ENCODE measurements at regions not wholly inside any gene's neighbourhood (a gene's known extent, or its start where the extent isn't known, plus 50 kb on each side); places are given as distances from the start of the nearest gene placed in this dataset.

DNA sequence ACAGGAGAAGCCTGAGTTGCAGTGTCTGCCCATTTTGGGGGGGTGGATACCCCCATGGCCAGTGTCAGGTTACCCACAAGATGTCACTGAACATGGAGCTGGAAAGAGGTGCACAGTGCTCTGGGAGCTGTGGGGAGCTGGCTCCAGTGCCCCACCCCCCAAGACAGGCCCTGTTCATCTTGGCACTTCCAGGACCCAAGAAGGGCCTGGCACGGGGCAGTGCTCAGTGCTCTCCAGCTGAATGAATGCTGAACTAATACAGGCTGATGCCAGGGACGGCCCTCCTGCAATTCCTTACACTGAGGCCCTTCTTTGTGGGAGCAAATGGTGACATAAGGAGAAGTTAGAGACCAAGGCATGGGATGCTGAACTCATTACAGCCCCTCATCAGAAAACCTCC lies 163.4 kb upstream of the GLI2 start:
- no peaks in the 10 kb centered on the region for H4K20me1 ChIP-seq (replicated peaks; ENCODE audit: insufficient read depth)
- no peak overlapping the region for H3K4me3 Mint-ChIP-seq
- H3K4me2 ChIP-seq, result no peak overlapping the region
- H3K4me3 ChIP-seq, result no peak overlapping the region
- ATAC-seq (no peak), DNase-seq (ENCODE audit: low spot score) (no peak)
- peaks cover 23% of the 10 kb centered on the region for H3K4me1 Mint-ChIP-seq
- peaks cover 18% of the 10 kb centered on the region for H3K4me1 ChIP-seq (ENCODE audit: insufficient read depth)
- H3K27ac ChIP-seq (ENCODE audit: low read depth), result no peak overlapping the region
- no peaks in the 10 kb centered on the region for H3K9me2 ChIP-seq (ENCODE audit: insufficient read depth)
- H3K27ac Mint-ChIP-seq, result no peak overlapping the region
- H2AFZ ChIP-seq, result no peak overlapping the region
- no peaks in the 10 kb centered on the region for H3K36me3 Mint-ChIP-seq (ENCODE audit: low read depth)
- H3K36me3 ChIP-seq (ENCODE audit: insufficient read depth), result no peaks in the 10 kb centered on the region
- no peaks in the 10 kb centered on the region for H3F3A ChIP-seq (replicated peaks; ENCODE audit: low read depth)
- H3K27me3 Mint-ChIP-seq (ENCODE audit: insufficient read depth, low read depth, poor library complexity), result peaks cover 40% of the 10 kb centered on the region
- no peak for TF ChIP-seq NANOG (IDR thresholded peaks at IDR 0.05; ENCODE audit: borderline replicate concordance)
- H3K9me3 Mint-ChIP-seq, result no peaks in the 10 kb centered on the region
- peaks cover 39% of the 10 kb centered on the region for H3K27me3 ChIP-seq (ENCODE audit: insufficient read depth)
- H3K79me2 ChIP-seq (replicated peaks; ENCODE audit: insufficient read depth), result no peaks in the 10 kb centered on the region

DNA sequence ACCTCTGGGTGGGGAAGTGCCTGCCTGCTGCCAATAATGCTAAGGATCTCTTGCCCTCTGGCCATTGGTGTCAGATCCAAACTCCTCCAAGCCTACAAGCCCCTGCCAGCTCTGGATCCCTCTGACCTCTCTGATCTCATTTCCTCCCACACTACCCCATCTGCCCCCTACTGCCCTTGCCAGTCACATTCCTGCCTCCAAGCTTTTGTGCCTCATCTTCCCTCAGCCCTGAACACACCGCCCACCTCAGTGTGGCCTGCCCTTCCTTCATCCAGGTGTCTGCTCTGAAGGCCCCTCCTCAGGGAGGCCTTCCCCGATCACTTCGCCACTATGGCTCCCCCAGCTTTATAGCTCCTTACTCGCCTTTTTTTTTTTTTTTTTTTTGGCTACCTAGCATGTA lies 161.0 kb upstream of the GLI2 start:
- Mint-ChIP-seq H3K27me3 (ENCODE audit: insufficient read depth, low read depth, poor library complexity) (peaks cover 59% of the 10 kb centered on the region), H3K4me1 (peaks cover 26% of the 10 kb centered on the region)
- ATAC-seq, result no peak

More for the DNA sequence above, 161.0 kb upstream of the GLI2 start:
- Histone ChIP-seq H3K27me3 (ENCODE audit: insufficient read depth) (peaks cover 57% of the 10 kb centered on the region), H3K79me2 (replicated peaks; ENCODE audit: insufficient read depth) (no peaks in the 10 kb centered on the region), H2AFZ (no peak overlapping the region), H3F3A (replicated peaks; ENCODE audit: low read depth) (no peaks in the 10 kb centered on the region), H3K4me2 (no peak overlapping the region), H3K9me2 (ENCODE audit: insufficient read depth) (no peaks in the 10 kb centered on the region), H3K27ac (ENCODE audit: low read depth) (no peak overlapping the region), H4K20me1 (replicated peaks; ENCODE audit: insufficient read depth) (no peaks in the 10 kb centered on the region), H3K4me3 (no peak overlapping the region), H3K4me1 (ENCODE audit: insufficient read depth) (peaks cover 18% of the 10 kb centered on the region), H3K36me3 (ENCODE audit: insufficient read depth) (no peaks in the 10 kb centered on the region)
- Mint-ChIP-seq H3K27ac (no peak overlapping the region), H3K4me3 (no peak overlapping the region), H3K9me3 (no peaks in the 10 kb centered on the region), H3K36me3 (ENCODE audit: low read depth) (no peaks in the 10 kb centered on the region)
- DNase-seq (ENCODE audit: low spot score), result no peak
- TF ChIP-seq STAT1 (IDR thresholded peaks at IDR 0.05; ENCODE audit: unreplicated experiment) (no peak), JUNB (IDR thresholded peaks at IDR 0.05; ENCODE audit: unreplicated experiment) (no peak), CREB1 (CRISPR knock-in tag; IDR thresholded peaks at IDR 0.05; ENCODE audit: low read depth) (no peak), POLR2AphosphoS5 (IDR thresholded peaks at IDR 0.05; ENCODE audit: low read depth) (no peak), NANOG (IDR thresholded peaks at IDR 0.05; ENCODE audit: borderline replicate concordance) (no peak), ZNF331 (CRISPR knock-in tag; IDR thresholded peaks at IDR 0.05; ENCODE audit: low read depth) (no peak), REST (IDR thresholded peaks at IDR 0.05; ENCODE audit: unreplicated experiment) (no peak), EZH2phosphoT487 (IDR thresholded peaks at IDR 0.05; ENCODE audit: unreplicated experiment) (no peak), ZNF114 (CRISPR knock-in tag; IDR thresholded peaks at IDR 0.05) (no peak), EZH2 (IDR thresholded peaks at IDR 0.05; ENCODE audit: low read depth, unreplicated experiment) (no peak)
- TF ChIP-seq, protein P1, sequence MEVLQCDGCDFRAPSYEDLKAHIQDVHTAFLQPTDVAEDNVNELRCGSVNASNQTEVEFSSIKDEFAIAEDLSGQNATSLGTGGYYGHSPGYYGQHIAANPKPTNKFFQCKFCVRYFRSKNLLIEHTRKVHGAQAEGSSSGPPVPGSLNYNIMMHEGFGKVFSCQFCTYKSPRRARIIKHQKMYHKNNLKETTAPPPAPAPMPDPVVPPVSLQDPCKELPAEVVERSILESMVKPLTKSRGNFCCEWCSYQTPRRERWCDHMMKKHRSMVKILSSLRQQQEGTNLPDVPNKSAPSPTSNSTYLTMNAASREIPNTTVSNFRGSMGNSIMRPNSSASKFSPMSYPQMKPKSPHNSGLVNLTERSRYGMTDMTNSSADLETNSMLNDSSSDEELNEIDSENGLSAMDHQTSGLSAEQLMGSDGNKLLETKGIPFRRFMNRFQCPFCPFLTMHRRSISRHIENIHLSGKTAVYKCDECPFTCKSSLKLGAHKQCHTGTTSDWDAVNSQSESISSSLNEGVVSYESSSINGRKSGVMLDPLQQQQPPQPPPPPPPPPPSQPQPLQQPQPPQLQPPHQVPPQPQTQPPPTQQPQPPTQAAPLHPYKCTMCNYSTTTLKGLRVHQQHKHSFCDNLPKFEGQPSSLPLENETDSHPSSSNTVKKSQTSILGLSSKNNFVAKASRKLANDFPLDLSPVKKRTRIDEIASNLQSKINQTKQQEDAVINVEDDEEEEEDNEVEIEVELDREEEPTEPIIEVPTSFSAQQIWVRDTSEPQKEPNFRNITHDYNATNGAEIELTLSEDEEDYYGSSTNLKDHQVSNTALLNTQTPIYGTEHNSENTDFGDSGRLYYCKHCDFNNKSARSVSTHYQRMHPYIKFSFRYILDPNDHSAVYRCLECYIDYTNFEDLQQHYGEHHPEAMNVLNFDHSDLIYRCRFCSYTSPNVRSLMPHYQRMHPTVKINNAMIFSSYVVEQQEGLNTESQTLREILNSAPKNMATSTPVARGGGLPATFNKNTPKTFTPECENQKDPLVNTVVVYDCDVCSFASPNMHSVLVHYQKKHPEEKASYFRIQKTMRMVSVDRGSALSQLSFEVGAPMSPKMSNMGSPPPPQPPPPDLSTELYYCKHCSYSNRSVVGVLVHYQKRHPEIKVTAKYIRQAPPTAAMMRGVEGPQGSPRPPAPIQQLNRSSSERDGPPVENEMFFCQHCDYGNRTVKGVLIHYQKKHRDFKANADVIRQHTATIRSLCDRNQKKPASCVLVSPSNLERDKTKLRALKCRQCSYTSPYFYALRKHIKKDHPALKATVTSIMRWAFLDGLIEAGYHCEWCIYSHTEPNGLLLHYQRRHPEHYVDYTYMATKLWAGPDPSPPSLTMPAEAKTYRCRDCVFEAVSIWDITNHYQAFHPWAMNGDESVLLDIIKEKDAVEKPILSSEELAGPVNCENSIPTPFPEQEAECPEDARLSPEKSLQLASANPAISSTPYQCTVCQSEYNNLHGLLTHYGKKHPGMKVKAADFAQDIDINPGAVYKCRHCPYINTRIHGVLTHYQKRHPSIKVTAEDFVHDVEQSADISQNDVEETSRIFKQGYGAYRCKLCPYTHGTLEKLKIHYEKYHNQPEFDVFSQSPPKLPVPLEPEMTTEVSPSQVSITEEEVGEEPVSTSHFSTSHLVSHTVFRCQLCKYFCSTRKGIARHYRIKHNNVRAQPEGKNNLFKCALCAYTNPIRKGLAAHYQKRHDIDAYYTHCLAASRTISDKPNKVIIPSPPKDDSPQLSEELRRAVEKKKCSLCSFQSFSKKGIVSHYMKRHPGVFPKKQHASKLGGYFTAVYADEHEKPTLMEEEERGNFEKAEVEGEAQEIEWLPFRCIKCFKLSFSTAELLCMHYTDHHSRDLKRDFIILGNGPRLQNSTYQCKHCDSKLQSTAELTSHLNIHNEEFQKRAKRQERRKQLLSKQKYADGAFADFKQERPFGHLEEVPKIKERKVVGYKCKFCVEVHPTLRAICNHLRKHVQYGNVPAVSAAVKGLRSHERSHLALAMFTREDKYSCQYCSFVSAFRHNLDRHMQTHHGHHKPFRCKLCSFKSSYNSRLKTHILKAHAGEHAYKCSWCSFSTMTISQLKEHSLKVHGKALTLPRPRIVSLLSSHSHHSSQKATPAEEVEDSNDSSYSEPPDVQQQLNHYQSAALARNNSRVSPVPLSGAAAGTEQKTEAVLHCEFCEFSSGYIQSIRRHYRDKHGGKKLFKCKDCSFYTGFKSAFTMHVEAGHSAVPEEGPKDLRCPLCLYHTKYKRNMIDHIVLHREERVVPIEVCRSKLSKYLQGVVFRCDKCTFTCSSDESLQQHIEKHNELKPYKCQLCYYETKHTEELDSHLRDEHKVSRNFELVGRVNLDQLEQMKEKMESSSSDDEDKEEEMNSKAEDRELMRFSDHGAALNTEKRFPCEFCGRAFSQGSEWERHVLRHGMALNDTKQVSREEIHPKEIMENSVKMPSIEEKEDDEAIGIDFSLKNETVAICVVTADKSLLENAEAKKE (CRISPR knock-in tag; IDR thresholded peaks at IDR 0.05), result no peak
- TF ChIP-seq, protein P2, sequence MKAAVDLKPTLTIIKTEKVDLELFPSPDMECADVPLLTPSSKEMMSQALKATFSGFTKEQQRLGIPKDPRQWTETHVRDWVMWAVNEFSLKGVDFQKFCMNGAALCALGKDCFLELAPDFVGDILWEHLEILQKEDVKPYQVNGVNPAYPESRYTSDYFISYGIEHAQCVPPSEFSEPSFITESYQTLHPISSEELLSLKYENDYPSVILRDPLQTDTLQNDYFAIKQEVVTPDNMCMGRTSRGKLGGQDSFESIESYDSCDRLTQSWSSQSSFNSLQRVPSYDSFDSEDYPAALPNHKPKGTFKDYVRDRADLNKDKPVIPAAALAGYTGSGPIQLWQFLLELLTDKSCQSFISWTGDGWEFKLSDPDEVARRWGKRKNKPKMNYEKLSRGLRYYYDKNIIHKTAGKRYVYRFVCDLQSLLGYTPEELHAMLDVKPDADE (IDR thresholded peaks at IDR 0.05), result no peak
